GM23338 (cell line): ENCODE measurements at regions not wholly inside any gene's neighbourhood (a gene's known extent, or its start where the extent isn't known, plus 50 kb on each side); places are given as distances from the start of the nearest gene placed in this dataset.

ENCODE experiments used
- CREB1 ChIP-seq: fragments of 250-450 bp; sonication (Bioruptor Pico); IDR thresholded peaks from 2 replicates; pipeline ENCODE4 v1.5.0; 2020; ENCODE audit warnings: low read depth, mild to moderate bottlenecking, moderate library complexity
- CTCF ChIP-seq, 2 experiments: fragments of 200-600 bp in 1 of 2; sonication (generic) in 1 of 2; conservative IDR thresholded peaks; 2 replicates each; pipeline versions ENCODE4 v1.5.1 to v1.6.1; 2016 to 2017; ENCODE audit warnings: antibody characterized with exemption in 2 of 2, low read depth in 2 of 2, mild to moderate bottlenecking in 2 of 2, moderate library complexity in 1 of 2
- ETS1 ChIP-seq: IDR thresholded peaks from 2 replicates; pipeline ENCODE4 v1.6.1; 2016; ENCODE audit warnings: antibody characterized with exemption
- EZH2 ChIP-seq: fragments of 200-600 bp; sonication (generic); IDR thresholded peaks from one replicate; pipeline ENCODE4 v1.8.0; 2017; ENCODE audit warnings: antibody characterized with exemption, mild to moderate bottlenecking, low read depth; ENCODE audit not compliant: unreplicated experiment
- EZH2phosphoT487 ChIP-seq: fragments of 200-600 bp; sonication (generic); IDR thresholded peaks from one replicate; pipeline ENCODE4 v1.8.1; 2018; ENCODE audit warnings: antibody characterized with exemption; ENCODE audit not compliant: unreplicated experiment
- JUNB ChIP-seq: IDR thresholded peaks from one replicate; pipeline ENCODE4 v1.6.1; 2016; ENCODE audit warnings: antibody characterized with exemption; ENCODE audit not compliant: unreplicated experiment
- POLR2AphosphoS5 ChIP-seq: IDR thresholded peaks from 2 replicates; pipeline ENCODE4 v1.6.1; 2016; ENCODE audit warnings: antibody characterized with exemption, low read depth
- REST ChIP-seq: IDR thresholded peaks from one replicate; pipeline ENCODE4 v1.6.1; 2018; ENCODE audit warnings: antibody characterized with exemption; ENCODE audit not compliant: unreplicated experiment
- STAT1 ChIP-seq: IDR thresholded peaks from one replicate; pipeline ENCODE4 v1.6.1; 2016; ENCODE audit warnings: antibody characterized with exemption; ENCODE audit not compliant: unreplicated experiment
- ZNF114 ChIP-seq: fragments of 250-450 bp; sonication (Bioruptor Pico); IDR thresholded peaks from 2 replicates; pipeline ENCODE4 v1.5.0; 2020; ENCODE audit warnings: mild to moderate bottlenecking, moderate library complexity
- ZNF331 ChIP-seq: fragments of 250-450 bp; sonication (Bioruptor Pico); IDR thresholded peaks from 2 replicates; pipeline ENCODE4 v1.5.0; 2020; ENCODE audit warnings: low read depth, mild to moderate bottlenecking, moderate library complexity
- ZNF462 ChIP-seq: fragments of 250-450 bp; sonication (Bioruptor Pico); IDR thresholded peaks from 2 replicates; pipeline ENCODE4 v1.5.0; 2020; ENCODE audit warnings: mild to moderate bottlenecking, moderate library complexity

DNA sequence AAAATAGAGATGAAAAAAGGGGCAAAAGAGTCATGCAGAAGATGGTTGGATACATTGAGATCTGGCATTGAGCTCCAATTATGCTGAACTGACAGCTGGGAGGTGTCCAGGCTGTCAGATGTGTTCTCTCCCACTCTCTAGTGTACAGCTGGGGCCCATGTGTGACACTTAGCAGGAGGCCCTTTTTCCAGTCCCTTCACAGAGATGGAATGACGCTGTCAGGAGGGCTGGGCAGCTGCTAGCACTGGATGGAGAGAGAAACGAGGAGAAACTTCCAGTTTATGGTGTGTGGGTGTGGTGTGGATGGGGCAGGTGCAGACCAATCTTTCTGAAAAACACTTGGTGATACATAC is 437.7 kb upstream of the HS6ST1 start:
- no peak for TF ChIP-seq REST
- TF ChIP-seq ETS1: no peak
- TF ChIP-seq EZH2: no peak
- TF ChIP-seq CTCF (conservative IDR thresholded peaks at IDR 0.05; ENCODE audit: low read depth in 2 of 2): no peak
- TF ChIP-seq CREB1 (CRISPR knock-in tag): no peak
- no peak for TF ChIP-seq STAT1
- no peak for TF ChIP-seq EZH2phosphoT487
- TF ChIP-seq ZNF462 (CRISPR knock-in tag): no peak
- no peak for TF ChIP-seq JUNB
- TF ChIP-seq POLR2AphosphoS5: no peak
- TF ChIP-seq ZNF331 (CRISPR knock-in tag): no peak
- no peak for TF ChIP-seq ZNF114 (CRISPR knock-in tag)
